ENCODE measurements at regions not wholly inside any gene's neighbourhood (a gene's known extent, or its start where the extent isn't known, plus 50 kb on each side); places are given as distances from the start of the nearest gene placed in this dataset.

GRCh38 chr18:60950634-60951033, 382.6 kb upstream of the CDH20 start:
- H3F3A ChIP-seq (ENCODE audit: insufficient read depth, low read length) = no peaks in the 10 kb centered on the region
- H3K36me3 ChIP-seq (ENCODE audit: insufficient read depth, low read length) = no peaks in the 10 kb centered on the region
- H3K4me2 ChIP-seq (ENCODE audit: low read length) = no peak overlapping the region
- H3K79me2 ChIP-seq (ENCODE audit: insufficient read depth, low read length) = no peaks in the 10 kb centered on the region
- no peaks in the 10 kb centered on the region for H3K27me3 ChIP-seq (ENCODE audit: insufficient read depth, low read length)
- no peaks in the 10 kb centered on the region for H3K9me2 ChIP-seq (ENCODE audit: low read depth, low read length)
- no peak overlapping the region for H3K27ac ChIP-seq (ENCODE audit: low read depth, low read length, poor library complexity, severe bottlenecking)
- H3K9me3 ChIP-seq (ENCODE audit: low read length) = 0 out of 2 replicates have a peak, but pooled peaks cover 4% of the 10 kb centered on the region
- H3K4me1 ChIP-seq (ENCODE audit: insufficient read depth, low read length, severe bottlenecking) = peaks cover 4% of the 10 kb centered on the region
- no peak for TF ChIP-seq CTCF (IDR thresholded peaks at IDR 0.05; ENCODE audit: low read length)
- TF ChIP-seq EZH2 (IDR thresholded peaks at IDR 0.05; ENCODE audit: borderline replicate concordance, low read length) = no peak
- peak overlapping the region; percentile 94; the same call in 1 of the 2 replicates for H2AFZ ChIP-seq (ENCODE audit: low read length)
- H3K4me3 ChIP-seq (ENCODE audit: low read depth, low read length, poor library complexity, severe bottlenecking) = no peak overlapping the region
- H3K9ac ChIP-seq (ENCODE audit: low read length) = no peak overlapping the region
- no peaks in the 10 kb centered on the region for H4K20me1 ChIP-seq (ENCODE audit: insufficient read depth, low read length)

GRCh38 chr18:60951091-60951490, 382.1 kb upstream of the CDH20 start:
- no peak for TF ChIP-seq EZH2 (IDR thresholded peaks at IDR 0.05; ENCODE audit: borderline replicate concordance, low read length)
- no peak for TF ChIP-seq CTCF (IDR thresholded peaks at IDR 0.05; ENCODE audit: low read length)
- H3F3A ChIP-seq (ENCODE audit: insufficient read depth, low read length) = no peaks in the 10 kb centered on the region
- H3K27ac ChIP-seq (ENCODE audit: low read depth, low read length, poor library complexity, severe bottlenecking) = no peak overlapping the region
- H3K27me3 ChIP-seq (ENCODE audit: insufficient read depth, low read length) = no peaks in the 10 kb centered on the region
- no peak overlapping the region for H2AFZ ChIP-seq (ENCODE audit: low read length)
- no peak overlapping the region for H3K4me3 ChIP-seq (ENCODE audit: low read depth, low read length, poor library complexity, severe bottlenecking)
- H3K4me1 ChIP-seq (ENCODE audit: insufficient read depth, low read length, severe bottlenecking) = peaks cover 4% of the 10 kb centered on the region
- H3K9ac ChIP-seq (ENCODE audit: low read length) = no peak overlapping the region
- no peaks in the 10 kb centered on the region for H3K79me2 ChIP-seq (ENCODE audit: insufficient read depth, low read length)
- no peaks in the 10 kb centered on the region for H3K9me2 ChIP-seq (ENCODE audit: low read depth, low read length)
- 0 out of 2 replicates have a peak, but pooled peaks cover 4% of the 10 kb centered on the region for H3K9me3 ChIP-seq (ENCODE audit: low read length)
- no peaks in the 10 kb centered on the region for H3K36me3 ChIP-seq (ENCODE audit: insufficient read depth, low read length)
- no peaks in the 10 kb centered on the region for H4K20me1 ChIP-seq (ENCODE audit: insufficient read depth, low read length)
- no peak overlapping the region for H3K4me2 ChIP-seq (ENCODE audit: low read length)

DNA sequence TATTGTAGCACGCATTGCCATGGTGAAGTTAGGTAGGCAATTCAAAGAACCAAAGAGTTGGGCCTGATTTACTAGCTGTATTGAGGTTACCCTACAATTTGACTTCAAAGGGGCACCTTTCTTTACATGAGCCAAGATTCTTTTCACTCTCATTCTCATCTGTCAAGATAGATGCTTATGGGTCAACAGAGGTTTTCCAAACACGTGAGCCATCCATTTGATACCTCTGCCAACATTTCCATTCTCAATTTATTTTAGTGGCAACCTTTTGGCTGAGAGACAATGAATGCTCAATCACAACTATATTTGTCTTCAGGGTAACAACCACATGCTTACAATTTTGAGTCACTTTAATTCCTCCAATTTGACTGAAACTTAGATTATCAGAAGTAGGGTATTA, 370.6 kb upstream of the CDH20 start:
- Histone ChIP-seq H2AFZ (ENCODE audit: low read length) (no peak overlapping the region), H3K79me2 (ENCODE audit: insufficient read depth, low read length) (no peaks in the 10 kb centered on the region), H4K20me1 (ENCODE audit: insufficient read depth, low read length) (no peaks in the 10 kb centered on the region), H3K27me3 (ENCODE audit: insufficient read depth, low read length) (no peaks in the 10 kb centered on the region), H3K36me3 (ENCODE audit: insufficient read depth, low read length) (no peaks in the 10 kb centered on the region), H3K27ac (ENCODE audit: low read depth, low read length, poor library complexity, severe bottlenecking) (no peak overlapping the region), H3K9ac (ENCODE audit: low read length) (no peak overlapping the region), H3F3A (ENCODE audit: insufficient read depth, low read length) (no peaks in the 10 kb centered on the region; the same call in 1 of the 2 replicates), H3K4me3 (ENCODE audit: low read depth, low read length, poor library complexity, severe bottlenecking) (no peak overlapping the region), H3K9me3 (ENCODE audit: low read length) (no peaks in the 10 kb centered on the region), H3K9me2 (ENCODE audit: low read depth, low read length) (no peaks in the 10 kb centered on the region), H3K4me1 (ENCODE audit: insufficient read depth, low read length, severe bottlenecking) (peaks cover 28% of the 10 kb centered on the region), H3K4me2 (ENCODE audit: low read length) (no peak overlapping the region)
- TF ChIP-seq CTCF (IDR thresholded peaks at IDR 0.05; ENCODE audit: low read length) (no peak), EZH2 (IDR thresholded peaks at IDR 0.05; ENCODE audit: borderline replicate concordance, low read length) (no peak)

Measured in OCI-LY1 (cell line).